Body of pancreas (tissue), 4 donors: ENCODE measurements at regions not wholly inside any gene's neighbourhood (a gene's known extent, or its start where the extent isn't known, plus 50 kb on each side); places are given as distances from the start of the nearest gene placed in this dataset.

ENCODE experiments used
- POLR2A ChIP-seq, 3 donors: fragments of 450-650 bp; IDR thresholded peaks; one replicate each; pipeline ENCODE4 v1.6.1; 2016; ENCODE audit warnings: antibody characterized with exemption in 3 of 3, mild to moderate bottlenecking in 2 of 3
- TF ChIP-seq, protein P1 (sequence below), 7 experiments: fragments of 450-650 bp in 4 of 7; fragments of 200-600 bp in 3 of 7; sonication (generic) in 3 of 7; IDR thresholded peaks; one replicate each; pipeline ENCODE4 v1.5.1; 2016 to 2019; ENCODE audit warnings: antibody characterized with exemption in 7 of 7

DNA sequence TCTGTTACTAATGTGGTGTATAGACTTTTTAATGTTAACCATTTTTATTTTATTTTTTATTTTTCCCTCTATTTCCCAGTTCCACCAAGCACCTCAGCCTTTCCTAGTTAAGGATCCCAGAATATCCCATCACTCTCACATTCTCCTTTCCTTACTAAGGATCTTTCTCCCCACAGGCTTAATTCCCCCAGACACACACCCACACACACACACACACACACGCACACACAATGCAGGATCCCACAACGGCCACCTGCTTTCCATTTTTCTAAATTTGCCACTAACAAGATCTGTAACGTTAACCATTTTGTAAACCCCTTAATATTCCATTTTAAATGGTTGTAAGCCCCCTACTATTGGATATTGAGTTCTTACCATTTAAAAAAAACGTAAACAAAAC, 404.1 kb downstream of the ZIC1 start:
- TF ChIP-seq POLR2A (IDR thresholded peaks at IDR 0.05) = no peak
- TF ChIP-seq, protein P1, sequence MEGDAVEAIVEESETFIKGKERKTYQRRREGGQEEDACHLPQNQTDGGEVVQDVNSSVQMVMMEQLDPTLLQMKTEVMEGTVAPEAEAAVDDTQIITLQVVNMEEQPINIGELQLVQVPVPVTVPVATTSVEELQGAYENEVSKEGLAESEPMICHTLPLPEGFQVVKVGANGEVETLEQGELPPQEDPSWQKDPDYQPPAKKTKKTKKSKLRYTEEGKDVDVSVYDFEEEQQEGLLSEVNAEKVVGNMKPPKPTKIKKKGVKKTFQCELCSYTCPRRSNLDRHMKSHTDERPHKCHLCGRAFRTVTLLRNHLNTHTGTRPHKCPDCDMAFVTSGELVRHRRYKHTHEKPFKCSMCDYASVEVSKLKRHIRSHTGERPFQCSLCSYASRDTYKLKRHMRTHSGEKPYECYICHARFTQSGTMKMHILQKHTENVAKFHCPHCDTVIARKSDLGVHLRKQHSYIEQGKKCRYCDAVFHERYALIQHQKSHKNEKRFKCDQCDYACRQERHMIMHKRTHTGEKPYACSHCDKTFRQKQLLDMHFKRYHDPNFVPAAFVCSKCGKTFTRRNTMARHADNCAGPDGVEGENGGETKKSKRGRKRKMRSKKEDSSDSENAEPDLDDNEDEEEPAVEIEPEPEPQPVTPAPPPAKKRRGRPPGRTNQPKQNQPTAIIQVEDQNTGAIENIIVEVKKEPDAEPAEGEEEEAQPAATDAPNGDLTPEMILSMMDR (IDR thresholded peaks at IDR 0.05) = no peak
